HG03175 (cell line): ENCODE measurements at regions not wholly inside any gene's neighbourhood (a gene's known extent, or its start where the extent isn't known, plus 50 kb on each side); places are given as distances from the start of the nearest gene placed in this dataset.

Experiments
- ATAC-seq: cut with Tn5 transposase; IDR thresholded peaks from one replicate; pipeline ENCODE4 v1.9.1; 2021; ENCODE audit warnings: mild to moderate bottlenecking, moderate library complexity; ENCODE audit not compliant: unreplicated experiment

DNA sequence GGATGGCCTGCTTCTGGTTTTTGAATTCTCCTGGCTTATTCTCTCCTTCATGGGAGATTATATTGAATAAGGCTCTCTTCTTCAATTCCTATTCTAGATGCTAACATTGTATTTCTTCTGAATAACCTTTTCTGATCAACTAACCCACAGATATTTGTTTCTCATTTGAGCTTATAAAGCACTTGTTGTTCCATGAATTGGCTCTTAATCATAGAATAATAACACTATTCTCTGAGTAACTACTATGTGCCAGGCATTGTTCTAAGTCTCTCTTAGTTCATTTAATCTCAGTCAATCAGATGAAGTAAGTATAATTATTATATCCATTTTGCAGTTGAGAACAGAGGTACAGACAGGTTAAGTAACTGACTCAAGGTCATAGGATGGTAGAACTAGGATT lies 136.3 kb upstream of the MLIP start:
- no peak for ATAC-seq

GRCh38 chr6:53975941-53976615 lies 135.2 kb upstream of the MLIP start:
- ATAC-seq: no peak

- no peak for ATAC-seq
These were observed 133.7 kb upstream of the MLIP start for GRCh38 chr6:53977551-53977950.

DNA sequence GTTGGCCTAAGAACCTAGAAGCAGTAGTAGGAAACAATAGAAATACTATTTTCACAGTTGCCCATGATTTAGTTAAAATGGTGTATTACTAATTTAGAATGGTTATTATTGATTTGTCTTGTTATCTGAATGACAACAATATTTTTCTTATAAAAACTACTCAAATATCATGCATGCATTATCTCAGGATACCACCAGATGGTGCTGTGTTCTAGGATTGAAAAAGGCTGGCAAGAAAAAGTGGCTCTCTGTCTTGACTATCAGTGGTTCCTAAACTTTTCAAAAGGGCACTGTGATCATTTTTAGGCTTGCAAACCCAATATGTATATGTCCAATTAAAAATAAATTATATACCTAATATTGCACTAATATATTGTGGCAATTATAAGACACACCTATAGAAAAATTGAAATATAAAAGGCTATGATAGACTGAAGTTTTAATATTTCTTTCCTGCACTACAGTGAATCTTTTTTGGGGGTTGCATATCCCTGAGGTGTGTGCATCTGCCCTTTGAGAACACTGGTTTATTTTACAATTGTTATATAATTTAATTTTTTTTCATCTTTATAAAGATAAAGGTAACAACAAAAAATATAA lies 131.7 kb upstream of the MLIP start:
- no peak for ATAC-seq

- no peak for ATAC-seq
These were observed 128.7 kb upstream of the MLIP start for GRCh38 chr6:53982366-53983050.

GRCh38 chr6:53983301-53983700 lies 127.9 kb upstream of the MLIP start:
- no peak for ATAC-seq

GRCh38 chr6:53984163-53984562 lies 127.1 kb upstream of the MLIP start:
- ATAC-seq: no peak

GRCh38 chr6:53984581-53984980 lies 126.7 kb upstream of the MLIP start:
- no peak for ATAC-seq

DNA sequence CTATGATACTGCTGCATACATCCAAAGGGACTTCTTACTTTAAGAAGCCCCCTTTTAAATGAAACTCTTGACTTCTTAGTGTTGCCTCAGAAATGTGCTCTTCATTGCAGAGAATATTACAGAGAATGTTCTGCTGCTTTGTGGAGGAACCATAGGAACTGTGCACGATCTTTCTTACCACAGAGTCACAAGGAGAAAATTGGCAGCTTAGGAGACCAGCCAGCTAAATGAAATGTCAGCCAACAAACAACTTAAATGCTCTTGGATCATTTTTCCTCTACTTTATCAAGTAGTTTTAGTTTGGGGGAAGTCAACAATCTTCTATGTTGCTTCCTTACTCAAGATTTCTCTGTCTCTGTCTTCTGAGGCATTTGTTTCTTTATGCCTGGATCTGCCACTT lies 125.9 kb upstream of the MLIP start:
- no peak for ATAC-seq

- peak; percentile 67 for ATAC-seq
These were observed 125.0 kb upstream of the MLIP start for GRCh38 chr6:53986165-53986720.

GRCh38 chr6:53986721-53987521 lies 124.3 kb upstream of the MLIP start:
- no peak for ATAC-seq

GRCh38 chr6:53987522-53987888 lies 123.7 kb upstream of the MLIP start:
- no peak for ATAC-seq

DNA sequence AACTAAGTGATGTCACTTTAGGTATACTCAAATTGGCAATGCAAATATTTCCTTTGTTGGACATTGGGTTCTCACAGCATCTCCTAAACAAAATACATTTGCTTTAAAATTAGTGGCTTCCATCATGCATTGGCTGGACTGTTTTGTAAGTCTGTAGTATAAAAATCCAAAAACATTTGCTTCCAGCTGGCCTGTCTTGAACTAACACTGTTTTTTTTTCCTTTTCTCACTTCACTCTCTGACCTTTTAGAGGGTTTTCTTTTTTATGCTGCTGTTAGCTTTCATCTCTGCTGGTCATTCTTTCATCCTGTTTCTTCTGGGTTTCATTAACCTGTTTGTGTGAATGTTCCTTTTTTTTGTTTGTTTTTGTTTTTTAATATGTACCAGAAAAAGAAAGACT lies 121.7 kb upstream of the MLIP start:
- ATAC-seq: no peak

DNA sequence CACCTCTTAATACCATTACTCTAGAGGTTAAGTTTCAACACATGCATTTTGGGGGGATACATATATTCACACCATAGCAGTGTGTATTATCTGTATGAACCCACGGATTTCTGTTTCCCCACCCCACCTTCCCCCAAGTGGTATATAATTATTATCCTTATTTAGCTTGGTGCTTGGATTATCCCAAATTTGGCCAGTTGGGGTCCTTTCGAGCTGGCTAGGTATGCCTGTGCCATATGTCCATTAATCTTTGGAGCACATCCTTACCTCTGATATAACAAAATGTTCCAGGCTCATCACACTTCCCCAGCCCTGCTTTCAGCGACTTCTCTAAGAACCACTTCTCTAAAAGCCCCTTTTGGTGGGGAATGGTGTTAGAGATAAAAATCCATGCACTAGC lies 118.7 kb upstream of the MLIP start:
- no peak for ATAC-seq

GRCh38 chr6:53994201-53994600 lies 117.0 kb upstream of the MLIP start:
- ATAC-seq: no peak

GRCh38 chr6:53995935-53996334 lies 115.3 kb upstream of the MLIP start:
- ATAC-seq: no peak

- ATAC-seq: no peak
These were observed 112.9 kb upstream of the MLIP start for GRCh38 chr6:53998303-53998702.

GRCh38 chr6:53999088-53999755 lies 112.0 kb upstream of the MLIP start:
- no peak for ATAC-seq

DNA sequence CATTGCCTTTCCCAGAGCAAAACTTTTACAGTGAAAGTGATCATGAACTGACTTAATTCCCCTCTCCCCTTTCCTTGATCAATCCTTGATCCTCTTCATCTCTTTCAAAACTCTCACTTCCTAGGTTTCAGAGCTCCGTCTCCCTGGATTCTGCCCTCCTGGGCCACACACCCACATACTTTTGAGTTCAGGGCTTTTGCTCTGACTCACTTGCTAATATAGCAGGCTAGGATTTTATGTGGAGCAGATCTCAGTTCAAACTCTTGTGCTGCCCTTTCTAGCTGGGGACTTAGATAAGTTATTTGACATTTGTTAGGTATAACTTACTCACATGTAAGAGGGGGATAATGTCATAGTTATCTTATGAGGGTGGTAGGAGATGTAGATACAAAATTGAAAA lies 109.1 kb upstream of the MLIP start:
- ATAC-seq: no peak

- ATAC-seq: no peak
These were observed 107.9 kb upstream of the MLIP start for GRCh38 chr6:54003316-54003715.

- no peak for ATAC-seq
These were observed 102.7 kb upstream of the MLIP start for GRCh38 chr6:54008589-54008988.
